Transverse colon (tissue), 4 donors: ENCODE measurements at regions not wholly inside any gene's neighbourhood (a gene's known extent, or its start where the extent isn't known, plus 50 kb on each side); places are given as distances from the start of the nearest gene placed in this dataset.

ENCODE experiments used
- CTCF ChIP-seq, 5 experiments: fragments of 200-600 bp in 3 of 5; fragments of 450-650 bp in 2 of 5; sonication (generic) in 3 of 5; IDR thresholded peaks; 1 replicate in 2 of 5; 2 replicates in 3 of 5; pipeline ENCODE4 v1.5.1; 2016 to 2017; ENCODE audit warnings: antibody characterized with exemption in 5 of 5, inconsistent platforms in 3 of 5, mild to moderate bottlenecking in 2 of 5, moderate library complexity in 1 of 5
- EP300 ChIP-seq: sonication (generic); formaldehyde crosslinking; IDR thresholded peaks from one replicate; pipeline ENCODE4 v1.6.1; 2017; ENCODE audit warnings: antibody characterized with exemption, low read depth
- POLR2A ChIP-seq: fragments of 450-650 bp; IDR thresholded peaks from one replicate; pipeline ENCODE4 v1.6.1; 2016; ENCODE audit warnings: antibody characterized with exemption, mild to moderate bottlenecking, moderate library complexity
- POLR2AphosphoS5 ChIP-seq, 3 donors: sonication (generic); formaldehyde crosslinking; IDR thresholded peaks; one replicate each; pipeline ENCODE4 v1.6.1; 2016; ENCODE audit warnings: antibody characterized with exemption in 3 of 3

GRCh38 chr1:38701088-38701487, 158.5 kb downstream of the RRAGC start:
- no peak for TF ChIP-seq POLR2A
- TF ChIP-seq POLR2AphosphoS5 (IDR thresholded peaks at IDR 0.05): no peak
- TF ChIP-seq CTCF (IDR thresholded peaks at IDR 0.05): no peak
- no peak for TF ChIP-seq EP300
